K562 (cell line): ENCODE measurements at regions not wholly inside any gene's neighbourhood (a gene's known extent, or its start where the extent isn't known, plus 50 kb on each side); places are given as distances from the start of the nearest gene placed in this dataset.

Experiments
- ARID3A ChIP-seq: IDR thresholded peaks from 2 replicates; pipeline ENCODE4 v1.6.1; 2012; ENCODE audit warnings: low read depth, low read length, improper control_type of control experiment, borderline replicate concordance
- ELF1 ChIP-seq: fragments of 200-800 bp; sonication (Bioruptor generic); IDR thresholded peaks from 2 replicates; pipeline ENCODE4 v1.6.1; 2016; ENCODE audit warnings: missing genetic modification characterization, missing compliant biosample characterization
- ETV6 ChIP-seq, 3 experiments: fragments of 150-350 bp in 1 of 3; sonication (generic) in 1 of 3; formaldehyde crosslinking in 1 of 3; IDR thresholded peaks; 2 replicates each; pipeline versions ENCODE4 v1.6.1 to v1.8.0; 2014 to 2022; ENCODE audit warnings: borderline replicate concordance in 2 of 3, low read depth in 2 of 3, antibody characterized with exemption in 1 of 3, low read length in 1 of 3, mild to moderate bottlenecking in 1 of 3, missing genetic modification reagents in 1 of 3
- FUS ChIP-seq: fragments of 200-400 bp; formaldehyde crosslinking; optimal IDR thresholded peaks from 2 replicates; pipeline ENCODE3; 2017; ENCODE audit warnings: low read depth, low read length
- HBP1 ChIP-seq: fragments of 450-650 bp; formaldehyde crosslinking; IDR thresholded peaks from 2 replicates; pipeline ENCODE4 v1.4.0; 2022; ENCODE audit warnings: missing genetic modification characterization
- NCOA2 ChIP-seq, 2 experiments: fragments of 450-650 bp; IDR thresholded peaks; 2 replicates each; pipeline ENCODE4 v1.6.1; 2018; ENCODE audit warnings: mild to moderate bottlenecking in 2 of 2, moderate library complexity in 1 of 2; ENCODE audit not compliant: partially characterized antibody in 2 of 2
- NR1H2 ChIP-seq: sonication (generic); formaldehyde crosslinking; IDR thresholded peaks from 2 replicates; pipeline ENCODE4 v1.4.0; 2020; ENCODE audit warnings: mild to moderate bottlenecking, missing genetic modification reagents
- NR2C2 ChIP-seq, 2 experiments: fragments of 200-800 bp in 1 of 2; sonication (Bioruptor generic) in 1 of 2; sonication (generic) in 1 of 2; formaldehyde crosslinking in 1 of 2; IDR thresholded peaks; 2 replicates each; pipeline versions ENCODE4 v1.6.1 to v1.8.0; 2016 to 2022; ENCODE audit warnings: mild to moderate bottlenecking in 1 of 2, missing compliant biosample characterization in 1 of 2, missing genetic modification characterization in 1 of 2, missing genetic modification reagents in 1 of 2
- PTBP1 ChIP-seq: fragments of 200-400 bp; formaldehyde crosslinking; IDR thresholded peaks from 2 replicates; pipeline ENCODE4 v1.6.1; 2017; ENCODE audit warnings: low read depth, low read length
- SMAD4 ChIP-seq: fragments of 250-450 bp; sonication (Bioruptor Pico); conservative IDR thresholded peaks from 2 replicates; pipeline ENCODE4 v1.8.0; 2021; ENCODE audit warnings: inconsistent platforms, mild to moderate bottlenecking, moderate library complexity
- THRAP3 ChIP-seq: fragments of 450-650 bp; IDR thresholded peaks from 2 replicates; pipeline ENCODE4 v1.6.1; 2016; ENCODE audit warnings: mild to moderate bottlenecking, inconsistent platforms, borderline replicate concordance
- U2AF1 ChIP-seq: fragments of 200-400 bp; formaldehyde crosslinking; optimal IDR thresholded peaks from 2 replicates; pipeline ENCODE3; 2017; ENCODE audit warnings: mild to moderate bottlenecking, low read depth, low read length, moderate library complexity
- VEZF1 ChIP-seq: fragments of 200-800 bp; sonication (Bioruptor generic); IDR thresholded peaks from 2 replicates; pipeline ENCODE4 v1.6.1; 2017; ENCODE audit warnings: missing genetic modification characterization, missing compliant biosample characterization
- ZNF12 ChIP-seq: sonication (generic); formaldehyde crosslinking; IDR thresholded peaks from 2 replicates; pipeline ENCODE4 v1.4.0; 2020; ENCODE audit warnings: mild to moderate bottlenecking, missing genetic modification reagents
- ZNF444 ChIP-seq: fragments of 250-450 bp; sonication (Bioruptor Pico); IDR thresholded peaks from 2 replicates; pipeline ENCODE4 v1.4.0; 2020; ENCODE audit warnings: mild to moderate bottlenecking, moderate library complexity
- ZNF639 ChIP-seq, 2 experiments: fragments of 200-800 bp in 1 of 2; sonication (Bioruptor generic) in 1 of 2; sonication (generic) in 1 of 2; formaldehyde crosslinking in 1 of 2; IDR thresholded peaks in 1 of 2; conservative IDR thresholded peaks in 1 of 2; 2 replicates each; pipeline versions ENCODE4 v1.5.0 to v1.6.1; 2016 to 2020; ENCODE audit warnings: missing compliant biosample characterization in 1 of 2, missing genetic modification characterization in 1 of 2, missing genetic modification reagents in 1 of 2
- ZNF696 ChIP-seq: fragments of 250-450 bp; sonication (Bioruptor Pico); conservative IDR thresholded peaks from 2 replicates; pipeline ENCODE4 v1.4.0; 2020; ENCODE audit warnings: mild to moderate bottlenecking, moderate library complexity
- ZNF707 ChIP-seq: fragments of 250-450 bp; sonication (Bioruptor Pico); conservative IDR thresholded peaks from 2 replicates; pipeline ENCODE4 v1.8.0; 2022; ENCODE audit warnings: inconsistent platforms, mild to moderate bottlenecking, moderate library complexity

DNA sequence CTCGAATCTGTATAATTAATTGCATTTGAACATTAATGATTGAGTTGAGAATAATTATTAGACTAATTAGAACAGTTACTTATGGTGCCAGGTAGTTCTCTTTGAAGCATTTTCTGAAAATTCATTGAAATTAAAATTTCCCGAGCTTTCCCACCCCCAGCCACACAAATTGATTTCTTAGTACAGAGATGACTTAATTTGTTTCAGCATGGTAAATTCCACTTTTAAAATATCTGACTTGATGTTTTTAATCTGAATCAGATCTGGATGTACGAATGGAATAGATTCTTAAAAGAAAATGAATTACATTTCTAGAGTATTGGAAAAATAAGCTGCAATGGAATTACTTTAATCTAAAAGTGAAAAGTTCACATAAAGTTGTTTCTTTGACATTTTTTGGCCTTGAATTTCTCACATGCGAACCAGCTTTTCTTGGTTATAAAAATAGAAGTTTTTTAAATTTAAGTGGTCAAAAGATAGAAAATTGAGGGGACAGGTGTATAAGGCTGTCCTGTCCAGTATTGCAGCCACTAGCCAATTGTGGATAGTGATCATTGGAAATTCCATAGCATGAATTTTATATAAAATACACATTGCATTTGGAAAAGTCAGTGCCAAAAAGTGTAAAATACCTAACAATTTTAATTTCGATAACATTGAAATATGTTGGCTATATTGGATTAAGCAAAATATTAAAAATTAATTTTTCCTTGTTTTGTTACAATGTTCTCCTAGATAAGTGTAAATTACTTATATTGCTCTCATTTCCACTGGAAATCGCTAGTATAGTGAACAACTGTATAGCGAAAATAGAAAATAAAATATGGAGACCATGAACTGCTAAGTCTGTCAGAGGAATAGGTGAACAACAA is 102.9 kb downstream of the OR2B2 start (continued):
- TF ChIP-seq ZNF707 (no peak), NR2C2 (CRISPR knock-in tag; IDR thresholded peaks at IDR 0.05) (no peak), NR2C2 (tag; IDR thresholded peaks at IDR 0.05) (peak; percentile 6; the same call in 1 of the 2 replicates), ETV6 (IDR thresholded peaks at IDR 0.05; ENCODE audit: borderline replicate concordance in 1 of 2, low read depth in 2 of 2, low read length in 1 of 2) (0 out of 4 replicates have a peak, but pooled peaks of 1 of the 2 experiments have one; percentile 0), ETV6 (CRISPR knock-in tag; IDR thresholded peaks at IDR 0.05; ENCODE audit: borderline replicate concordance) (no peak), ZNF444 (peak; percentile 53; the same call in 1 of the 2 replicates), HBP1 (CRISPR knock-in tag) (peak; percentile 42; the same call in 1 of the 2 replicates), ZNF696 (CRISPR knock-in tag) (0 out of 2 replicates have a peak, but pooled peaks have one; percentile 83), ELF1 (tag) (peak; percentile 44; the same call in 1 of the 2 replicates), ZNF12 (no peak), PTBP1 (no peak), NCOA2 (IDR thresholded peaks at IDR 0.05; ENCODE audit: partially characterized antibody in 2 of 2) (no peak), U2AF1 (peak; percentile 73), THRAP3 (0 out of 2 replicates have a peak, but pooled peaks have one; percentile 10), SMAD4 (CRISPR knock-in tag) (peak; percentile 1; the same call in 1 of the 2 replicates), NR1H2 (CRISPR knock-in tag) (0 out of 2 replicates have a peak, but pooled peaks have one; percentile 13), VEZF1 (CRISPR knock-in tag) (peak; percentile 40; the same call in 1 of the 2 replicates), FUS (peak; percentile 35), ARID3A (peak; percentile 48; the same call in 1 of the 2 replicates), ZNF639 (CRISPR knock-in tag; conservative IDR thresholded peaks at IDR 0.05 in 1 of 2, IDR thresholded peaks at IDR 0.05 in 1 of 2) (peak in 1 of 2 experiments; percentile 50; a peak in 1 of 4 replicates)
